Astrocyte (in vitro differentiated cells and primary cell): ENCODE measurements at regions not wholly inside any gene's neighbourhood (a gene's known extent, or its start where the extent isn't known, plus 50 kb on each side); places are given as distances from the start of the nearest gene placed in this dataset.

Source experiments
- DNase-seq: peaks from one replicate; pipeline ENCODE4 v3.0.0-alpha.2; 2010; ENCODE audit warnings: low read depth
- FAIRE-seq: peaks from 2 replicates; lab custom pipeline; 2011; peaks lifted over from hg19 to GRCh38; lab: Jason Lieb, UNC
- H2AFZ ChIP-seq: 2 replicates; pipeline ENCODE4 v1.6.0; 2012; ENCODE audit warnings: low read depth, low read length, inconsistent platforms
- H3K27ac ChIP-seq: 2 replicates; pipeline ENCODE4 v1.5.1; 2011; ENCODE audit warnings: low read depth, low read length, inconsistent platforms
- H3K27me3 ChIP-seq: 2 replicates; pipeline ENCODE4 v1.6.0; 2011; ENCODE audit warnings: low read length, inconsistent platforms; ENCODE audit not compliant: insufficient read depth
- H3K36me3 ChIP-seq: 2 replicates; pipeline ENCODE4 v1.5.1; 2011; ENCODE audit warnings: low read length, inconsistent platforms; ENCODE audit not compliant: insufficient read depth
- H3K4me1 ChIP-seq: 2 replicates; pipeline ENCODE4 v1.5.1; 2011; ENCODE audit warnings: low read length, inconsistent platforms; ENCODE audit not compliant: insufficient read depth
- H3K4me2 ChIP-seq: 2 replicates; pipeline ENCODE4 v1.6.0; 2012; ENCODE audit warnings: low read length, inconsistent platforms
- H3K4me3 ChIP-seq: 2 replicates; pipeline ENCODE4 v1.5.1; 2011; ENCODE audit warnings: low read depth, mild to moderate bottlenecking, low read length, inconsistent platforms; ENCODE audit not compliant: insufficient read depth
- H3K79me2 ChIP-seq: 2 replicates; pipeline ENCODE4 v1.6.0; 2012; ENCODE audit warnings: mild to moderate bottlenecking, low read length, inconsistent platforms; ENCODE audit not compliant: insufficient read depth
- H3K9ac ChIP-seq: 2 replicates; pipeline ENCODE4 v1.6.0; 2012; ENCODE audit warnings: mild to moderate bottlenecking, low read length, inconsistent platforms
- H3K9me3 ChIP-seq: 2 replicates; pipeline ENCODE4 v1.5.1; 2012; ENCODE audit warnings: low read depth, mild to moderate bottlenecking, low read length, inconsistent platforms; ENCODE audit not compliant: insufficient read depth
- H4K20me1 ChIP-seq: 2 replicates; pipeline ENCODE4 v1.6.0; 2012; ENCODE audit warnings: low read length, inconsistent platforms; ENCODE audit not compliant: insufficient read depth
- H3K27ac Mint-ChIP-seq: one replicate; pipeline ENCODE4 v1.8.0; 2021; ENCODE audit warnings: mild to moderate bottlenecking, mixed read lengths; ENCODE audit not compliant: unreplicated experiment
- H3K27me3 Mint-ChIP-seq: one replicate; pipeline ENCODE4 v1.8.0; 2021; ENCODE audit warnings: low read depth, mixed read lengths; ENCODE audit not compliant: unreplicated experiment
- H3K36me3 Mint-ChIP-seq: one replicate; pipeline ENCODE4 v1.8.0; 2021; ENCODE audit warnings: low read depth, mixed read lengths; ENCODE audit not compliant: unreplicated experiment
- H3K4me1 Mint-ChIP-seq: one replicate; pipeline ENCODE4 v1.8.0; 2021; ENCODE audit warnings: low read depth, mixed read lengths; ENCODE audit not compliant: unreplicated experiment
- H3K4me3 Mint-ChIP-seq: one replicate; pipeline ENCODE4 v1.8.0; 2021; ENCODE audit warnings: mild to moderate bottlenecking, moderate library complexity, mixed read lengths; ENCODE audit not compliant: unreplicated experiment
- H3K9me3 Mint-ChIP-seq: one replicate; pipeline ENCODE4 v1.8.0; 2021; ENCODE audit warnings: mild to moderate bottlenecking, mixed read lengths; ENCODE audit not compliant: unreplicated experiment
- EZH2 ChIP-seq: IDR thresholded peaks from 2 replicates; pipeline ENCODE4 v1.6.1; 2012; ENCODE audit warnings: mild to moderate bottlenecking, low read length, inconsistent platforms; ENCODE audit not compliant: insufficient read depth
- TF ChIP-seq, protein P1 (sequence below): IDR thresholded peaks from 2 replicates; pipeline ENCODE4 v1.5.1; 2011; ENCODE audit warnings: low read depth, mild to moderate bottlenecking, inconsistent platforms, low read length, moderate library complexity; ENCODE audit not compliant: insufficient read depth

DNA sequence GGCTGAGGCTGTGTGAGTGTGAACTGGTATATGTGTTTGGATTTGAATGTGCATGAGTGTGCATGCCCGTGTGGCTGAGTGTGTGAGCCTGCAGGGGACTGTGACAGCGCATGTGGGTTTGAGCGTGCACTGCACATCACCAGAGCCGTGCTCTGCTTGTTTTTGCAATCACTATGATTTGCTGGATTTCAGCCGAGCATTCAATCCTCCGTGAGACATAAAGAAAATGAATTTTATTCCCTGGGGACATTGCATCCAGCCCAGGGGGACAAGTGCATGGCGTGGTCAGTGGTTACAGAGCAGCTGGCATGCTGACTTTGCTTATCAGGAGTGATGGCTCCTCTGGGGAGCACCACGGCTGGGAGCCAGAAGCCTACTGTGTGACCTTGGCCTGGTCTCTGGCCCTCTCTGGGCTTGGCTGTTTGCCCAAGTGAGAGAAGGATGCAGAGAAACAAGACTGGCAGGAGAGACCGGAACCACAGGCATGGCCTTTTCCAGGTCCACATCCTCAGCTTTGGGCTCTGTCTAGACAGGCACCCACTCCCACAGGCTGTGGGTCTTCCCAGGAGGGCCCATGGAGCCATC lies 160.2 kb upstream of the UNC5B start:
- H3K4me3 Mint-ChIP-seq = no peak overlapping the region
- H3K4me1 ChIP-seq = no peaks in the 10 kb centered on the region
- H3K27ac Mint-ChIP-seq = no peak overlapping the region
- DNase-seq (no peak), FAIRE-seq (no peak)
- H3K36me3 ChIP-seq = no peaks in the 10 kb centered on the region
- TF ChIP-seq, protein P1, sequence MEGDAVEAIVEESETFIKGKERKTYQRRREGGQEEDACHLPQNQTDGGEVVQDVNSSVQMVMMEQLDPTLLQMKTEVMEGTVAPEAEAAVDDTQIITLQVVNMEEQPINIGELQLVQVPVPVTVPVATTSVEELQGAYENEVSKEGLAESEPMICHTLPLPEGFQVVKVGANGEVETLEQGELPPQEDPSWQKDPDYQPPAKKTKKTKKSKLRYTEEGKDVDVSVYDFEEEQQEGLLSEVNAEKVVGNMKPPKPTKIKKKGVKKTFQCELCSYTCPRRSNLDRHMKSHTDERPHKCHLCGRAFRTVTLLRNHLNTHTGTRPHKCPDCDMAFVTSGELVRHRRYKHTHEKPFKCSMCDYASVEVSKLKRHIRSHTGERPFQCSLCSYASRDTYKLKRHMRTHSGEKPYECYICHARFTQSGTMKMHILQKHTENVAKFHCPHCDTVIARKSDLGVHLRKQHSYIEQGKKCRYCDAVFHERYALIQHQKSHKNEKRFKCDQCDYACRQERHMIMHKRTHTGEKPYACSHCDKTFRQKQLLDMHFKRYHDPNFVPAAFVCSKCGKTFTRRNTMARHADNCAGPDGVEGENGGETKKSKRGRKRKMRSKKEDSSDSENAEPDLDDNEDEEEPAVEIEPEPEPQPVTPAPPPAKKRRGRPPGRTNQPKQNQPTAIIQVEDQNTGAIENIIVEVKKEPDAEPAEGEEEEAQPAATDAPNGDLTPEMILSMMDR = no peak
- TF ChIP-seq EZH2 = no peak
- peaks cover 3% of the 10 kb centered on the region for H3K9me3 ChIP-seq
- H3K4me3 ChIP-seq = no peak overlapping the region
- peaks cover 2% of the 10 kb centered on the region for H3K9me3 Mint-ChIP-seq
- H3K4me1 Mint-ChIP-seq = no peaks in the 10 kb centered on the region
- no peak overlapping the region for H3K27ac ChIP-seq
- H3K36me3 Mint-ChIP-seq = no peaks in the 10 kb centered on the region
- peaks cover 13% of the 10 kb centered on the region for H3K27me3 ChIP-seq
- no peak overlapping the region for H2AFZ ChIP-seq
- no peaks in the 10 kb centered on the region for H4K20me1 ChIP-seq
- H3K27me3 Mint-ChIP-seq = peaks cover 56% of the 10 kb centered on the region
- H3K9ac ChIP-seq = no peak overlapping the region
- no peaks in the 10 kb centered on the region for H3K79me2 ChIP-seq
- no peak overlapping the region for H3K4me2 ChIP-seq

DNA sequence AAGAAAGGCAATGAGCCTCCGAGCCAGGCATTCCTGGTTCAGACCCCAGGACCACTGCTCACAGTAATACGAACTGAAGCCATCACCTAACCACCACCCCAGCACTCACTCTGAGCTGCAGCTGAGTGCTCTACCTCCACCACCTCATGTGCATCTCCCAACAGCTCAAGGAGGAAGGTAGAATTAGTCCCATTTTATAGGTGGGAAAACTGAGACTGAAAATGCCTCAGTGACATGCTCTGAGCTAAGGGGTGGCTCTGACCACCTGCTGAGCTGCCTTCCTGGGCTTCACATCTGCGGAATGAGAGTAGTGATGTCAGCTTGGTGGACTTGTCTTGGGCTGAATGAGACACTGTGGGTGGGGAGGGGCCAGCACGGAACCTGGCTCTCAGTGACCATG lies 159.7 kb upstream of the UNC5B start:
- Histone ChIP-seq H3K27me3 (peaks cover 13% of the 10 kb centered on the region), H4K20me1 (no peaks in the 10 kb centered on the region), H3K36me3 (no peaks in the 10 kb centered on the region), H3K79me2 (no peaks in the 10 kb centered on the region), H3K4me2 (no peak overlapping the region), H3K27ac (no peak overlapping the region), H3K9me3 (peaks cover 3% of the 10 kb centered on the region), H2AFZ (no peak overlapping the region), H3K4me3 (no peak overlapping the region), H3K9ac (no peak overlapping the region), H3K4me1 (no peaks in the 10 kb centered on the region)
- FAIRE-seq (no peak), DNase-seq (no peak)
- H3K36me3 Mint-ChIP-seq = no peaks in the 10 kb centered on the region
- TF ChIP-seq, protein P1 = no peak
- H3K27ac Mint-ChIP-seq = no peak overlapping the region
- no peak overlapping the region for H3K4me3 Mint-ChIP-seq
- peaks cover 52% of the 10 kb centered on the region for H3K27me3 Mint-ChIP-seq
- H3K4me1 Mint-ChIP-seq = no peaks in the 10 kb centered on the region
- peaks cover 2% of the 10 kb centered on the region for H3K9me3 Mint-ChIP-seq

DNA sequence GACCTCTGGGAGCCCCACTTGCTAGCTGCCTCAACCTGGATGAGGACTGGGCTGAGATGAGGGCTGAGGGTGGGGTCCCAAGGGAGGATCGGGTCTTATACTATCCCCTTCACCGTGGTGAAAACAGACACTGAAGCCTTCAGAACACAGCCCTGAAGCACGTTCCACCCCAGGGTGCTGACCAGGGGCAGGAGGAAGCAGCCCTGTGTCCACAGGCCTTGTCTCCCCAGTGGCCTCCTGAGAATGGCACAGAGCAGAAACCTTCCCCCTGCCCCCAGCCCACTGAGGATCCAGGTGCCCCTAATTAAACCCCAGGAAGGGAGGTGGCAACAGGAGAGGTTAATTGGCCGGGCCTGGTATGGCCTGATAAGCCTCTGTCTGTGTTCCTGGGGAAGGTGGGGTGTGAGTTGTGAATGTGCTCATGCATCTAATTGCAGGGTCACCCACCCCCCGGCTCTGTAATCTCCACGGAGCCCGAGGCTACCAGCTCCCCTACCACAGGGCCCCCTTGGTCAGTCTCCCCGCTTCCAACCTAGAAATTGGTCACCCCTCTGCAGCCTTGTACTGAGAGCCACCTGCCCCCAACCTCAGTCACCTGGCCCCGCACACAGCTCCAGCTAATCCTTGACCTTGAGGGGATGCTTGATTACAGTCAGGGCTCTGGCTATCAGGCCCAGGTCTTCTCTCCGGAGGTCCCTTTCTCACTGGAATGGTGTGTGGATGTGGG lies 159.0 kb upstream of the UNC5B start:
- H3K9ac ChIP-seq = no peak overlapping the region

More for the DNA sequence above, 159.0 kb upstream of the UNC5B start:
- DNase-seq (no peak), FAIRE-seq (no peak)
- Mint-ChIP-seq H3K36me3 (no peaks in the 10 kb centered on the region), H3K4me3 (no peak overlapping the region), H3K27ac (peak overlapping the region; percentile 9), H3K9me3 (peaks cover 1% of the 10 kb centered on the region), H3K27me3 (peaks cover 55% of the 10 kb centered on the region), H3K4me1 (no peaks in the 10 kb centered on the region)
- TF ChIP-seq EZH2 = no peak
- TF ChIP-seq, protein P1 = no peak
- H3K4me3 ChIP-seq = no peak overlapping the region
- no peaks in the 10 kb centered on the region for H3K36me3 ChIP-seq
- no peak overlapping the region for H3K4me2 ChIP-seq
- H3K79me2 ChIP-seq = no peaks in the 10 kb centered on the region
- no peak overlapping the region for H2AFZ ChIP-seq
- H3K4me1 ChIP-seq = no peaks in the 10 kb centered on the region
- H3K9me3 ChIP-seq = peaks cover 3% of the 10 kb centered on the region
- peaks cover 16% of the 10 kb centered on the region for H3K27me3 ChIP-seq
- H4K20me1 ChIP-seq = no peaks in the 10 kb centered on the region
- H3K27ac ChIP-seq = no peak overlapping the region
